ENCODE measurements at regions not wholly inside any gene's neighbourhood (a gene's known extent, or its start where the extent isn't known, plus 50 kb on each side); places are given as distances from the start of the nearest gene placed in this dataset.

DNA sequence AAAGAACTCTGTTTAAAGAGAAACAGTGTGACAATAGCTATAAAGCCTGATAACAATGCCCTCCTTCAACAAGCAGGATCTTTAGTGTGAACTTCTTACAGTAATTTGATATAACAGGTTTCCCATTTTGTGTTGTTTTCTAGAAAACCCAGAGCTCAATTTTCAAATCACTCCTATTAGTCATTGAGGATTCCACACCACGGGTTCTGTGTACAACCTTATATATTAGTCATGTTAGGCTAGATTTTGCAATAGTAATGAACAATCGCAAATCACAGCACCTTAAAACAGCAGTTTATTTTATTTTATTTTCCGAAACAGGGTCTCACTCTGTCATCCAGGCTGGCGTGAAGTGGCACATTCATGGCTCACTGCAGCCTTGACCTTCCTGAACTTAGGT lies 1020.9 kb upstream of the INTU start:
- H3K27ac Mint-ChIP-seq, result no peak overlapping the region
- Histone ChIP-seq H3K36me3 (replicated peaks in 1 of 2; ENCODE audit: control extremely low read depth in 1 of 2, control insufficient read depth in 1 of 2, extremely low read depth in 1 of 2, insufficient read depth in 2 of 2, low read length in 1 of 2) (no peaks in the 10 kb centered on the region), H3K4me1 (ENCODE audit: control insufficient read depth in 2 of 2, insufficient read depth in 2 of 2, low read length in 2 of 2) (no peaks in the 10 kb centered on the region), H3K9me3 (ENCODE audit: control extremely low read depth in 1 of 3, control insufficient read depth in 2 of 3, insufficient read depth in 1 of 3, low read length in 2 of 3) (peaks cover 0 to 5% (median 0%) of the 10 kb centered on the region in 3 donors), H2AFZ (ENCODE audit: insufficient read depth, low read depth, low read length, poor library complexity, severe bottlenecking) (no peak overlapping the region), H3K4me2 (replicated peaks; ENCODE audit: low read depth, low read length, poor library complexity, severe bottlenecking) (no peak overlapping the region), H3K4me3 (ENCODE audit: control extremely low read depth in 1 of 5, extremely low read depth in 1 of 5, insufficient read depth in 1 of 5, low read depth in 2 of 5, low read length in 4 of 5) (no peak overlapping the region), H3K27me3 (replicated peaks in 1 of 4; ENCODE audit: control extremely low read depth in 1 of 4, control insufficient read depth in 3 of 4, insufficient read depth in 4 of 4, low read length in 3 of 4) (no peaks in the 10 kb centered on the region), H3K79me2 (ENCODE audit: control insufficient read depth, insufficient read depth, low read length) (no peaks in the 10 kb centered on the region), H4K20me1 (ENCODE audit: control insufficient read depth, insufficient read depth, low read length, poor library complexity, severe bottlenecking) (no peaks in the 10 kb centered on the region), H3K9ac (ENCODE audit: low read length) (no peak overlapping the region), H3K27ac (ENCODE audit: low read length in 2 of 2) (no peak overlapping the region)
- no peaks in the 10 kb centered on the region for H3K27me3 Mint-ChIP-seq
- DNase-seq, result no peak
- TF ChIP-seq, protein P1, sequence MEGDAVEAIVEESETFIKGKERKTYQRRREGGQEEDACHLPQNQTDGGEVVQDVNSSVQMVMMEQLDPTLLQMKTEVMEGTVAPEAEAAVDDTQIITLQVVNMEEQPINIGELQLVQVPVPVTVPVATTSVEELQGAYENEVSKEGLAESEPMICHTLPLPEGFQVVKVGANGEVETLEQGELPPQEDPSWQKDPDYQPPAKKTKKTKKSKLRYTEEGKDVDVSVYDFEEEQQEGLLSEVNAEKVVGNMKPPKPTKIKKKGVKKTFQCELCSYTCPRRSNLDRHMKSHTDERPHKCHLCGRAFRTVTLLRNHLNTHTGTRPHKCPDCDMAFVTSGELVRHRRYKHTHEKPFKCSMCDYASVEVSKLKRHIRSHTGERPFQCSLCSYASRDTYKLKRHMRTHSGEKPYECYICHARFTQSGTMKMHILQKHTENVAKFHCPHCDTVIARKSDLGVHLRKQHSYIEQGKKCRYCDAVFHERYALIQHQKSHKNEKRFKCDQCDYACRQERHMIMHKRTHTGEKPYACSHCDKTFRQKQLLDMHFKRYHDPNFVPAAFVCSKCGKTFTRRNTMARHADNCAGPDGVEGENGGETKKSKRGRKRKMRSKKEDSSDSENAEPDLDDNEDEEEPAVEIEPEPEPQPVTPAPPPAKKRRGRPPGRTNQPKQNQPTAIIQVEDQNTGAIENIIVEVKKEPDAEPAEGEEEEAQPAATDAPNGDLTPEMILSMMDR (IDR thresholded peaks at IDR 0.05), result no peak
- no peak for TF ChIP-seq EZH2 (IDR thresholded peaks at IDR 0.05; ENCODE audit: borderline replicate concordance, insufficient read depth, low read depth, low read length, poor library complexity, severe bottlenecking)
- intact Hi-C loops (cut with micrococcal nuclease), result no loop called here
- ChIA-PET POLR2A (no interaction called here), CTCF (no interaction called here)
- no peaks in the 10 kb centered on the region for H3K9me3 Mint-ChIP-seq (ENCODE audit: insufficient read depth)
- WGBS (ENCODE audit: insufficient coverage), result 86% methylated on average over 1 of the region's 4 CpGs
- no peak for ATAC-seq (ENCODE audit: low read depth)
- H3K4me1 Mint-ChIP-seq, result no peaks in the 10 kb centered on the region
- H3K4me3 Mint-ChIP-seq, result no peak overlapping the region

DNA sequence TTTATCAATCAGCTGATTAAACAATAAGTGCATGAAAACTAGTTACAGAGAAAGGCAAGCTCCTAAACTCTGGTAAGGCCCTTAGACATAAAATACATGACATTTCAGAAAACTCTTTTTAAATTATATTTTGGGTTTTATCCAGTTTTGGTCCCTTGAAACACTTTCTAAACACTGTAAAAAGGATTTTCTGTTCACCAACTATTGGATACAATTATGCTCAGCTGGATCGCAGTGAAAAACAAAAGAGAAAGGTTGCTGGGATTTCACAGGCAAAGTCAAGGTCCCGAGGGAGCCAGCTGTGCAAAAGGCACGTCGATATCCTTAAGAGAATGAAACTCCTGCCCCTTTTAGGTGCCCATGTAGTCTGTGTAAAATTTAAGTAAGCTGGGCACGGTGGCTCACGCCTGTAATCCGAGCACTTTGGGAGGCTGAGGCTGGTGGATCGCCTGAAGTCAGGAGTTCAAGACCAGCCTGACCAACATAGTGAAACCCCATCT lies 1018.4 kb upstream of the INTU start:
- H3K9ac ChIP-seq (ENCODE audit: low read length), result no peak overlapping the region
- H3K4me3 Mint-ChIP-seq, result no peak overlapping the region
- no peaks in the 10 kb centered on the region for H3K9me3 Mint-ChIP-seq (ENCODE audit: insufficient read depth)
- no peaks in the 10 kb centered on the region for H3K4me1 ChIP-seq (ENCODE audit: control insufficient read depth in 2 of 2, insufficient read depth in 2 of 2, low read length in 2 of 2)
- H2AFZ ChIP-seq (ENCODE audit: insufficient read depth, low read depth, low read length, poor library complexity, severe bottlenecking), result no peak overlapping the region
- DNase-seq, result no peak
- 92% methylated on average over 7 of the region's 8 CpGs for WGBS (ENCODE audit: insufficient coverage)
- ChIA-PET POLR2A (no interaction called here), CTCF (no interaction called here)
- peaks cover 0 to 13% (median 0%) of the 10 kb centered on the region in 3 donors for H3K9me3 ChIP-seq (ENCODE audit: control extremely low read depth in 1 of 3, control insufficient read depth in 2 of 3, insufficient read depth in 1 of 3, low read length in 2 of 3)
- no peak for TF ChIP-seq EZH2 (IDR thresholded peaks at IDR 0.05; ENCODE audit: borderline replicate concordance, insufficient read depth, low read depth, low read length, poor library complexity, severe bottlenecking)
- no peak overlapping the region for H3K4me3 ChIP-seq (ENCODE audit: control extremely low read depth in 1 of 5, extremely low read depth in 1 of 5, insufficient read depth in 1 of 5, low read depth in 2 of 5, low read length in 4 of 5)
- no peak overlapping the region for H3K27ac Mint-ChIP-seq
- H3K27me3 ChIP-seq (replicated peaks in 1 of 4; ENCODE audit: control extremely low read depth in 1 of 4, control insufficient read depth in 3 of 4, insufficient read depth in 4 of 4, low read length in 3 of 4), result no peaks in the 10 kb centered on the region
- no peak for ATAC-seq (ENCODE audit: low read depth)
- no peaks in the 10 kb centered on the region for H3K79me2 ChIP-seq (ENCODE audit: control insufficient read depth, insufficient read depth, low read length)
- H3K36me3 ChIP-seq (replicated peaks in 1 of 2; ENCODE audit: control extremely low read depth in 1 of 2, control insufficient read depth in 1 of 2, extremely low read depth in 1 of 2, insufficient read depth in 2 of 2, low read length in 1 of 2), result no peaks in the 10 kb centered on the region
- no peaks in the 10 kb centered on the region for H3K4me1 Mint-ChIP-seq
- H3K27me3 Mint-ChIP-seq, result no peaks in the 10 kb centered on the region
- intact Hi-C loops (cut with micrococcal nuclease), result no loop called here
- no peak overlapping the region for H3K4me2 ChIP-seq (replicated peaks; ENCODE audit: low read depth, low read length, poor library complexity, severe bottlenecking)
- H4K20me1 ChIP-seq (ENCODE audit: control insufficient read depth, insufficient read depth, low read length, poor library complexity, severe bottlenecking), result no peaks in the 10 kb centered on the region
- H3K27ac ChIP-seq (ENCODE audit: low read length in 2 of 2), result no peak overlapping the region

Measured in B cell (primary cell).